ENCODE measurements at regions not wholly inside any gene's neighbourhood (a gene's known extent, or its start where the extent isn't known, plus 50 kb on each side); places are given as distances from the start of the nearest gene placed in this dataset.

- TF ChIP-seq CTCF (conservative IDR thresholded peaks at IDR 0.05): no peak
- H3K27ac ChIP-seq: no peak overlapping the region
Measured at GRCh38 chr14:100442036-100442435, 118.9 kb downstream of the SLC25A47 start.

- no peak for TF ChIP-seq CTCF (conservative IDR thresholded peaks at IDR 0.05)
Measured at GRCh38 chr14:100442498-100443490, 119.7 kb downstream of the SLC25A47 start.

GRCh38 chr14:100443603-100444002, 120.5 kb downstream of the SLC25A47 start:
- H3K27ac ChIP-seq: no peak overlapping the region
- no peak for TF ChIP-seq CTCF (conservative IDR thresholded peaks at IDR 0.05)

More at GRCh38 chr14:100442498-100443490, 119.7 kb downstream of the SLC25A47 start:
- no peak overlapping the region for H3K27ac ChIP-seq

- no peak for TF ChIP-seq CTCF (conservative IDR thresholded peaks at IDR 0.05)
- H3K27ac ChIP-seq: no peak overlapping the region
Measured at GRCh38 chr14:100445436-100446088, 122.4 kb downstream of the SLC25A47 start.

- no peak for TF ChIP-seq CTCF (conservative IDR thresholded peaks at IDR 0.05)
- no peak overlapping the region for H3K27ac ChIP-seq
Measured at GRCh38 chr14:100446572-100446971, 123.4 kb downstream of the SLC25A47 start.

GRCh38 chr14:100448376-100448775, 125.2 kb downstream of the SLC25A47 start:
- H3K27ac ChIP-seq: no peak overlapping the region
- TF ChIP-seq CTCF (conservative IDR thresholded peaks at IDR 0.05): no peak

GRCh38 chr14:100449225-100449987, 126.3 kb downstream of the SLC25A47 start:
- TF ChIP-seq CTCF (conservative IDR thresholded peaks at IDR 0.05): no peak
- no peak overlapping the region for H3K27ac ChIP-seq
